NCI-H1436 (cell line): ENCODE measurements at regions not wholly inside any gene's neighbourhood (a gene's known extent, or its start where the extent isn't known, plus 50 kb on each side); places are given as distances from the start of the nearest gene placed in this dataset.
"Not testable (repeated sequence)": the region's sequence is repeated elsewhere in the genome, so short reads cannot be mapped to it uniquely, and the experiment has no call there.

ENCODE experiments used
- DNase-seq: peaks from one replicate; lab custom pipeline; 2025; lab: John Stamatoyannopoulos, UW

- DNase-seq: no peak
These were observed 179.6 kb downstream of the AIPL1 start for GRCh38 chr17:6255322-6255721.

GRCh38 chr17:6254036-6254435 lies 180.9 kb downstream of the AIPL1 start:
- DNase-seq: no peak

- DNase-seq: not testable (repeated sequence)
These were observed 181.5 kb downstream of the WSCD1 start for GRCh38 chr17:6251640-6252039.

- no peak for DNase-seq
These were observed 179.6 kb downstream of the WSCD1 start for GRCh38 chr17:6249732-6250131.

- DNase-seq: no peak
These were observed 177.9 kb downstream of the WSCD1 start for GRCh38 chr17:6248061-6248460.

- no peak for DNase-seq
These were observed 175.4 kb downstream of the WSCD1 start for GRCh38 chr17:6245301-6246177.

GRCh38 chr17:6244796-6245195 lies 174.6 kb downstream of the WSCD1 start:
- no peak for DNase-seq

GRCh38 chr17:6244253-6244652 lies 174.1 kb downstream of the WSCD1 start:
- no peak for DNase-seq

GRCh38 chr17:6243186-6243585 lies 173.0 kb downstream of the WSCD1 start:
- DNase-seq: no peak

GRCh38 chr17:6241996-6242395 lies 171.8 kb downstream of the WSCD1 start:
- no peak for DNase-seq

- DNase-seq: no peak
These were observed 171.2 kb downstream of the WSCD1 start for GRCh38 chr17:6241381-6241780.

GRCh38 chr17:6240601-6241000 lies 170.4 kb downstream of the WSCD1 start:
- no peak for DNase-seq

- DNase-seq: no peak
These were observed 169.8 kb downstream of the WSCD1 start for GRCh38 chr17:6240001-6240400.

GRCh38 chr17:6239241-6239798 lies 169.1 kb downstream of the WSCD1 start:
- no peak for DNase-seq

GRCh38 chr17:6233856-6234255 lies 163.7 kb downstream of the WSCD1 start:
- DNase-seq: no peak

- DNase-seq: no peak
These were observed 163.2 kb downstream of the WSCD1 start for GRCh38 chr17:6233339-6233738.

- no peak for DNase-seq
These were observed 162.5 kb downstream of the WSCD1 start for GRCh38 chr17:6232732-6233101.

- peak; percentile 14 for DNase-seq
These were observed 161.9 kb downstream of the WSCD1 start for GRCh38 chr17:6231886-6232731.

GRCh38 chr17:6231465-6231864 lies 161.3 kb downstream of the WSCD1 start:
- DNase-seq: no peak

GRCh38 chr17:6218333-6218732 lies 148.2 kb downstream of the WSCD1 start:
- no peak for DNase-seq

GRCh38 chr17:6215071-6216035 lies 145.2 kb downstream of the WSCD1 start:
- DNase-seq: no peak

GRCh38 chr17:6213859-6214258 lies 143.7 kb downstream of the WSCD1 start:
- no peak for DNase-seq
